HG03575 (cell line): ENCODE measurements at regions not wholly inside any gene's neighbourhood (a gene's known extent, or its start where the extent isn't known, plus 50 kb on each side); places are given as distances from the start of the nearest gene placed in this dataset.
A peak's percentile ranks its signal among the peaks of the same experiment; 100 is the strongest.
"Not testable (repeated sequence)": the region's sequence is repeated elsewhere in the genome, so short reads cannot be mapped to it uniquely, and the experiment has no call there.

Source experiments
- ATAC-seq: cut with Tn5 transposase; IDR thresholded peaks from one replicate; pipeline ENCODE4 v1.9.1; 2021; ENCODE audit not compliant: unreplicated experiment, insufficient number of reproducible peaks, low FRiP score; ENCODE audit errors: extremely low read depth

- no peak for ATAC-seq
Observed at GRCh38 chr10:26355241-26355640, 82.9 kb upstream of the APBB1IP start.

GRCh38 chr10:26357203-26357602 is 80.9 kb upstream of the APBB1IP start:
- no peak for ATAC-seq

GRCh38 chr10:26358071-26358470 is 80.1 kb upstream of the APBB1IP start:
- no peak for ATAC-seq

- ATAC-seq, result no peak
Observed at GRCh38 chr10:26359670-26360069, 78.5 kb upstream of the APBB1IP start.

GRCh38 chr10:26361351-26361750 is 76.8 kb upstream of the APBB1IP start:
- ATAC-seq, result no peak

- ATAC-seq, result no peak
Observed at GRCh38 chr10:26361971-26362370, 76.2 kb upstream of the APBB1IP start.

GRCh38 chr10:26365681-26366358 is 72.3 kb upstream of the APBB1IP start:
- no peak for ATAC-seq

GRCh38 chr10:26367035-26367434 is 71.1 kb upstream of the APBB1IP start:
- not testable (repeated sequence) for ATAC-seq

- no peak for ATAC-seq
Observed at GRCh38 chr10:26367771-26368170, 70.4 kb upstream of the APBB1IP start.

- ATAC-seq, result no peak
Observed at GRCh38 chr10:26368463-26368862, 69.7 kb upstream of the APBB1IP start.

GRCh38 chr10:26372513-26373354 is 65.4 kb upstream of the APBB1IP start:
- ATAC-seq, result peak; percentile 59

- no peak for ATAC-seq
Observed at GRCh38 chr10:26374426-26374825, 63.7 kb upstream of the APBB1IP start.

- ATAC-seq, result not testable (repeated sequence)
Observed at GRCh38 chr10:26377224-26377810, 60.8 kb upstream of the APBB1IP start.

- no peak for ATAC-seq
Observed at GRCh38 chr10:26378861-26379294, 59.3 kb upstream of the APBB1IP start.

- no peak for ATAC-seq
Observed at GRCh38 chr10:26380815-26381214, 57.3 kb upstream of the APBB1IP start.

GRCh38 chr10:26381986-26382385 is 56.2 kb upstream of the APBB1IP start:
- no peak for ATAC-seq

- no peak for ATAC-seq
Observed at GRCh38 chr10:26384600-26384999, 53.5 kb upstream of the APBB1IP start.

- no peak for ATAC-seq
Observed at GRCh38 chr10:26385443-26385842, 52.7 kb upstream of the APBB1IP start.

- no peak for ATAC-seq
Observed at GRCh38 chr10:26386781-26387180, 51.4 kb upstream of the APBB1IP start.
